ENCODE measurements at regions not wholly inside any gene's neighbourhood (a gene's known extent, or its start where the extent isn't known, plus 50 kb on each side); places are given as distances from the start of the nearest gene placed in this dataset.

DNA sequence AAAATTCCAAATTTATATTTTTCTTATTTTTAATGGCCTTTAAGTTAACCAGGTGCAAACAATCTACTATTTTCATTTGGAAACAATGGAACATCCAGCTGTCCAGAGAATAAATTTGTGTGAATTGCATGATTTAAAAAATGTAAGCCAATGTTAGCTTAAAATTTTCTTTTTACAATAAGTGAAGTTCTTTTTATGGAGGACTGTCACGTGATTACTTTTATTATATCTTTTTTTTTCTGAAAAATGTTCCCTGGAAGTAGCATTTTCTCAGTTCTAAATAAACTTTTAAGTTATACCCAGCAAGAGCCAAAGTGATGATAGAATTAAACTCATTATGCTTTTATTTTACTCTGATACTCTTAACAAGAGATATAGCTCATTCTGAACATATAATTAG, 267.7 kb upstream of the SLC35B3 start:
- Histone ChIP-seq H3K23ac (ENCODE audit: low read length) (no peak overlapping the region), H3K14ac (ENCODE audit: low read length) (no peak overlapping the region), H3K79me1 (ENCODE audit: low read length) (no peaks in the 10 kb centered on the region), H3K36me3 (ENCODE audit: control insufficient read depth in 1 of 2, insufficient read depth in 2 of 2, low read length in 2 of 2) (no peaks in the 10 kb centered on the region), H2BK120ac (ENCODE audit: insufficient read depth, low read length, poor library complexity) (no peak overlapping the region), H3K79me2 (ENCODE audit: control insufficient read depth, insufficient read depth, low read length, poor library complexity) (no peaks in the 10 kb centered on the region), H3K9me3 (ENCODE audit: insufficient read depth, low read depth, low read length) (no peaks in the 10 kb centered on the region), H3K4me3 (ENCODE audit: low read depth, low read length) (no peak overlapping the region), H3K27ac (ENCODE audit: low read depth, low read length) (no peak overlapping the region), H3K4me1 (ENCODE audit: control insufficient read depth in 1 of 2, insufficient read depth in 2 of 2, low read length in 2 of 2) (no peaks in the 10 kb centered on the region), H3K9ac (ENCODE audit: low read length) (no peak overlapping the region), H3K4ac (ENCODE audit: low read depth, low read length) (no peak overlapping the region), H2BK12ac (ENCODE audit: low read length) (no peak overlapping the region), H2BK5ac (ENCODE audit: low read depth, low read length, poor library complexity) (no peak overlapping the region), H3K27me3 (ENCODE audit: insufficient read depth, low read length) (no peaks in the 10 kb centered on the region), H3K4me2 (ENCODE audit: low read length) (no peak overlapping the region), H4K8ac (ENCODE audit: low read depth, low read length) (no peak overlapping the region), H3K18ac (ENCODE audit: low read length) (no peak overlapping the region), H4K91ac (ENCODE audit: low read depth, low read length) (no peak overlapping the region), H2AFZ (ENCODE audit: insufficient read depth, low read length, poor library complexity) (no peak overlapping the region), H4K12ac (ENCODE audit: low read depth, low read length) (no peak overlapping the region), H2AK5ac (ENCODE audit: low read length) (no peak overlapping the region)
- no peak for DNase-seq
- whole genome bisulfite sequencing (ENCODE audit: extremely low coverage, insufficient coverage, insufficient read length): no CpG with 5 or more reads among the region's 1 CpG

DNA sequence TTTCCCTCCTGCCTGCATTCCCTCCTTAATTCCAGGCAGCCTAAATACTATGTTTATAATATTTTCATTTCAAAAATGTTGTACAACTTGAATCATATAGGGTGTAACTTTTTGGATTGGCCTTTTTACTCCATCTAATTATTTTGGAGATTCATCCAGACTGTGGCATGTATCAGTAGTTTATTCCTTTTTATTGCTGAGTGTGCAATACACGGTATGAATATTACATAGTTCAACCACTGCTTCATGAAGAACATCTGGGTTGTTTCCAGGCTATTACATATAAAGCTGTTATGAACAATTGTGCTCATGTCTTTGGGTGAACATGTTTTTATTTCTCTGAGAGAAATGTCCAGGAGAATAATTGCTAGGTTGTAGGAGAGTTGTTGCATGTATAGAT, 253.5 kb upstream of the SLC35B3 start:
- H3K23ac ChIP-seq (ENCODE audit: low read length): no peak overlapping the region
- no peak overlapping the region for H2BK12ac ChIP-seq (ENCODE audit: low read length)
- H3K27ac ChIP-seq (ENCODE audit: low read depth, low read length): no peak overlapping the region
- H2AK5ac ChIP-seq (ENCODE audit: low read length): no peak overlapping the region
- no peak overlapping the region for H2BK120ac ChIP-seq (ENCODE audit: insufficient read depth, low read length, poor library complexity)
- H3K4me1 ChIP-seq (ENCODE audit: control insufficient read depth in 1 of 2, insufficient read depth in 2 of 2, low read length in 2 of 2): no peaks in the 10 kb centered on the region
- H3K4me2 ChIP-seq (ENCODE audit: low read length): no peak overlapping the region
- no peak overlapping the region for H3K9ac ChIP-seq (ENCODE audit: low read length)
- H3K18ac ChIP-seq (ENCODE audit: low read length): no peak overlapping the region
- H3K79me1 ChIP-seq (ENCODE audit: low read length): no peaks in the 10 kb centered on the region
- no peak overlapping the region for H2AFZ ChIP-seq (ENCODE audit: insufficient read depth, low read length, poor library complexity)
- no peaks in the 10 kb centered on the region for H3K27me3 ChIP-seq (ENCODE audit: insufficient read depth, low read length)
- no peak overlapping the region for H2BK5ac ChIP-seq (ENCODE audit: low read depth, low read length, poor library complexity)
- no peak overlapping the region for H4K12ac ChIP-seq (ENCODE audit: low read depth, low read length)
- H4K91ac ChIP-seq (ENCODE audit: low read depth, low read length): no peak overlapping the region
- no peak overlapping the region for H4K8ac ChIP-seq (ENCODE audit: low read depth, low read length)
- H3K4ac ChIP-seq (ENCODE audit: low read depth, low read length): no peak overlapping the region
- no peak overlapping the region for H3K4me3 ChIP-seq (ENCODE audit: low read depth, low read length)
- WGBS (ENCODE audit: extremely low coverage, insufficient coverage, insufficient read length): no CpG with 5 or more reads among the region's 1 CpG
- no peak for DNase-seq
- H3K9me3 ChIP-seq (ENCODE audit: insufficient read depth, low read depth, low read length): peaks cover 7% of the 10 kb centered on the region
- no peak overlapping the region for H3K14ac ChIP-seq (ENCODE audit: low read length)
- no peaks in the 10 kb centered on the region for H3K79me2 ChIP-seq (ENCODE audit: control insufficient read depth, insufficient read depth, low read length, poor library complexity)
- no peaks in the 10 kb centered on the region for H3K36me3 ChIP-seq (ENCODE audit: control insufficient read depth in 1 of 2, insufficient read depth in 2 of 2, low read length in 2 of 2)

DNA sequence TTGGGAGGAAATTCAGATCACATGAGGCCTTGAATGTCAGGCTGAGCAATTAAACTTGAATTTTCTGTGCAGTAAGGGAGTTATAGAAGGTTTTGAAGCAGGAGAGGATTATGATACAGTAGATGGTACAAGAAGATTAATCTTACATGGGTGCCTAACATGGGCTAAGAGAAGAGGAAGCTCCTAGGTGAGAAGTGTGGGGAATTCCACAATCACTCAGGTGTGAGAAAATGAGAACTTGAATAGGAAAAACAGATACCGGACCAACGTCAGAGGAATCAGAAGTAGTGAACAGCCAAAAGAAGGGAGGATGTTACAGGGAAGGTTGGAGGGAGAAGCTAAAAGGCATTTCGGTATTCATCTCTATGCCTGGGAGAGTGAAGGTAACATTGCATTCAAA, 250.7 kb upstream of the SLC35B3 start:
- H2BK120ac ChIP-seq (ENCODE audit: insufficient read depth, low read length, poor library complexity): no peak overlapping the region
- no peak overlapping the region for H3K4ac ChIP-seq (ENCODE audit: low read depth, low read length)
- H3K79me1 ChIP-seq (ENCODE audit: low read length): no peaks in the 10 kb centered on the region
- no peak overlapping the region for H4K8ac ChIP-seq (ENCODE audit: low read depth, low read length)
- no peaks in the 10 kb centered on the region for H3K27me3 ChIP-seq (ENCODE audit: insufficient read depth, low read length)
- no peak overlapping the region for H2AK5ac ChIP-seq (ENCODE audit: low read length)
- H3K36me3 ChIP-seq (ENCODE audit: control insufficient read depth in 1 of 2, insufficient read depth in 2 of 2, low read length in 2 of 2): no peaks in the 10 kb centered on the region
- H3K14ac ChIP-seq (ENCODE audit: low read length): no peak overlapping the region
- no peak overlapping the region for H4K12ac ChIP-seq (ENCODE audit: low read depth, low read length)
- H3K79me2 ChIP-seq (ENCODE audit: control insufficient read depth, insufficient read depth, low read length, poor library complexity): no peaks in the 10 kb centered on the region
- H2AFZ ChIP-seq (ENCODE audit: insufficient read depth, low read length, poor library complexity): no peak overlapping the region
- no peak overlapping the region for H3K4me3 ChIP-seq (ENCODE audit: low read depth, low read length)
- WGBS (ENCODE audit: extremely low coverage, insufficient coverage, insufficient read length): no CpG with 5 or more reads among the region's 3 CpGs
- H2BK5ac ChIP-seq (ENCODE audit: low read depth, low read length, poor library complexity): no peak overlapping the region
- no peak overlapping the region for H3K27ac ChIP-seq (ENCODE audit: low read depth, low read length)
- no peak overlapping the region for H4K91ac ChIP-seq (ENCODE audit: low read depth, low read length)
- H3K23ac ChIP-seq (ENCODE audit: low read length): no peak overlapping the region
- no peak overlapping the region for H3K18ac ChIP-seq (ENCODE audit: low read length)
- H3K4me1 ChIP-seq (ENCODE audit: control insufficient read depth in 1 of 2, insufficient read depth in 2 of 2, low read length in 2 of 2): no peaks in the 10 kb centered on the region
- H3K9ac ChIP-seq (ENCODE audit: low read length): no peak overlapping the region
- H3K4me2 ChIP-seq (ENCODE audit: low read length): no peak overlapping the region
- H2BK12ac ChIP-seq (ENCODE audit: low read length): no peak overlapping the region
- DNase-seq: no peak
- no peaks in the 10 kb centered on the region for H3K9me3 ChIP-seq (ENCODE audit: insufficient read depth, low read depth, low read length)

DNA sequence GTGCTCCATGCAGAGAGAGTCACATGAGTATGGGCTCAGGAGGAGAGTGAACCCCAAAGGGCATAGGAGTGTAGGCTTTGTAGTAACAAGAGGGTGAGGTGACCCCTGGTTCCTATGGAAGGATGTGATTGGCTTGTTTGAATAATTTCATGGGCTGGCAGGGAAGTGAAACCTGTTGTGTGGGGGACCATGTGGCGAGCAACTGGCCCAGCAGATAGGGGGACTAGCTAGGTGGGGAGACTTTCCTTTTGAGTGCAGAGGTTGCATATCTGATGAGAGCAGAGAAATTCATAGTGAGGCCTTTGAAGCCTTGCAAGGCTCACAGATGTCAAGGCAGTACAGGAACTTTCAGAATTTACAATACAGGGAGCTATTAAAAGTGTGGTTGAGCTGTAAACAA, 247.9 kb upstream of the SLC35B3 start:
- H2BK12ac ChIP-seq (ENCODE audit: low read length): no peak overlapping the region

More for the DNA sequence above, 247.9 kb upstream of the SLC35B3 start:
- no peak overlapping the region for H3K9ac ChIP-seq (ENCODE audit: low read length)
- no CpG with 5 or more reads among the region's 1 CpG for WGBS (ENCODE audit: extremely low coverage, insufficient coverage, insufficient read length)
- H3K14ac ChIP-seq (ENCODE audit: low read length): no peak overlapping the region
- H3K36me3 ChIP-seq (ENCODE audit: control insufficient read depth in 1 of 2, insufficient read depth in 2 of 2, low read length in 2 of 2): no peaks in the 10 kb centered on the region
- no peaks in the 10 kb centered on the region for H3K79me2 ChIP-seq (ENCODE audit: control insufficient read depth, insufficient read depth, low read length, poor library complexity)
- no peak overlapping the region for H3K4ac ChIP-seq (ENCODE audit: low read depth, low read length)
- no peak overlapping the region for H3K4me3 ChIP-seq (ENCODE audit: low read depth, low read length)
- no peak overlapping the region for H3K27ac ChIP-seq (ENCODE audit: low read depth, low read length)
- H4K91ac ChIP-seq (ENCODE audit: low read depth, low read length): no peak overlapping the region
- no peaks in the 10 kb centered on the region for H3K79me1 ChIP-seq (ENCODE audit: low read length)
- no peaks in the 10 kb centered on the region for H3K27me3 ChIP-seq (ENCODE audit: insufficient read depth, low read length)
- H2AK5ac ChIP-seq (ENCODE audit: low read length): no peak overlapping the region
- H2BK120ac ChIP-seq (ENCODE audit: insufficient read depth, low read length, poor library complexity): no peak overlapping the region
- no peak overlapping the region for H4K8ac ChIP-seq (ENCODE audit: low read depth, low read length)
- no peaks in the 10 kb centered on the region for H3K9me3 ChIP-seq (ENCODE audit: insufficient read depth, low read depth, low read length)
- no peak overlapping the region for H2BK5ac ChIP-seq (ENCODE audit: low read depth, low read length, poor library complexity)
- no peak for DNase-seq
- no peak overlapping the region for H3K23ac ChIP-seq (ENCODE audit: low read length)
- H2AFZ ChIP-seq (ENCODE audit: insufficient read depth, low read length, poor library complexity): no peak overlapping the region
- no peak overlapping the region for H3K18ac ChIP-seq (ENCODE audit: low read length)
- no peaks in the 10 kb centered on the region for H3K4me1 ChIP-seq (ENCODE audit: control insufficient read depth in 1 of 2, insufficient read depth in 2 of 2, low read length in 2 of 2)
- H4K12ac ChIP-seq (ENCODE audit: low read depth, low read length): no peak overlapping the region
- H3K4me2 ChIP-seq (ENCODE audit: low read length): no peak overlapping the region
